ENCODE measurements at regions not wholly inside any gene's neighbourhood (a gene's known extent, or its start where the extent isn't known, plus 50 kb on each side); places are given as distances from the start of the nearest gene placed in this dataset.

DNA sequence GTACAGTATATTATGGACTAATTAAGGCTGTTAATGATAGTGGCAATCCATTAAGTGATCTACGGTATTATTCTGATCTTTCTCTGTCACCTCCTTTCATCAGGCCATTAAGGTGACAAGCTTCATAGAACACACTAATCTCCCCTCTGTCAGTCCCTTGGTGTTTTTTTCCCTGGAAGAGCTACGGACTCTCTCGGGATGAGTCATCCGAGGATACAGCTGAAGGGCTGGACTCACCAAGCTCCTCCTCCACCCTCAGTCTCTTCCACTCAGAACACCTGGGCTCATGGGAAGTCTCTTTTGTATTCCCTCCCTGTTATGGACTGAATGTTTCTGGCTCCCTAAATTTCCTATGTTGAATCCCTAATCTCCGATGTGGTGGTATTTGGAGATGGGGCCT lies 69.8 kb upstream of the PLXNA4 start:
- Histone ChIP-seq H3K36me3 (ENCODE audit: insufficient read depth) (no peaks in the 10 kb centered on the region), H3K79me2 (ENCODE audit: insufficient read depth, low read depth) (no peaks in the 10 kb centered on the region), H2AFZ (ENCODE audit: low read depth) (no peak overlapping the region), H3K4me2 (no peak overlapping the region), H3K27me3 (ENCODE audit: insufficient read depth, low read depth) (no peaks in the 10 kb centered on the region), H4K20me1 (ENCODE audit: insufficient read depth) (no peaks in the 10 kb centered on the region), H3K4me3 (IDR thresholded peaks at IDR 0.05; ENCODE audit: insufficient read depth, low read depth, low read length) (no peak overlapping the region), H3K27ac (no peak overlapping the region), H3K4me1 (ENCODE audit: low read depth, poor library complexity, severe bottlenecking) (no peaks in the 10 kb centered on the region), H3K9ac (no peak overlapping the region)
- TF ChIP-seq, protein P1, sequence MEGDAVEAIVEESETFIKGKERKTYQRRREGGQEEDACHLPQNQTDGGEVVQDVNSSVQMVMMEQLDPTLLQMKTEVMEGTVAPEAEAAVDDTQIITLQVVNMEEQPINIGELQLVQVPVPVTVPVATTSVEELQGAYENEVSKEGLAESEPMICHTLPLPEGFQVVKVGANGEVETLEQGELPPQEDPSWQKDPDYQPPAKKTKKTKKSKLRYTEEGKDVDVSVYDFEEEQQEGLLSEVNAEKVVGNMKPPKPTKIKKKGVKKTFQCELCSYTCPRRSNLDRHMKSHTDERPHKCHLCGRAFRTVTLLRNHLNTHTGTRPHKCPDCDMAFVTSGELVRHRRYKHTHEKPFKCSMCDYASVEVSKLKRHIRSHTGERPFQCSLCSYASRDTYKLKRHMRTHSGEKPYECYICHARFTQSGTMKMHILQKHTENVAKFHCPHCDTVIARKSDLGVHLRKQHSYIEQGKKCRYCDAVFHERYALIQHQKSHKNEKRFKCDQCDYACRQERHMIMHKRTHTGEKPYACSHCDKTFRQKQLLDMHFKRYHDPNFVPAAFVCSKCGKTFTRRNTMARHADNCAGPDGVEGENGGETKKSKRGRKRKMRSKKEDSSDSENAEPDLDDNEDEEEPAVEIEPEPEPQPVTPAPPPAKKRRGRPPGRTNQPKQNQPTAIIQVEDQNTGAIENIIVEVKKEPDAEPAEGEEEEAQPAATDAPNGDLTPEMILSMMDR (conservative IDR thresholded peaks at IDR 0.05; ENCODE audit: low read depth, low read length), result no peak

DNA sequence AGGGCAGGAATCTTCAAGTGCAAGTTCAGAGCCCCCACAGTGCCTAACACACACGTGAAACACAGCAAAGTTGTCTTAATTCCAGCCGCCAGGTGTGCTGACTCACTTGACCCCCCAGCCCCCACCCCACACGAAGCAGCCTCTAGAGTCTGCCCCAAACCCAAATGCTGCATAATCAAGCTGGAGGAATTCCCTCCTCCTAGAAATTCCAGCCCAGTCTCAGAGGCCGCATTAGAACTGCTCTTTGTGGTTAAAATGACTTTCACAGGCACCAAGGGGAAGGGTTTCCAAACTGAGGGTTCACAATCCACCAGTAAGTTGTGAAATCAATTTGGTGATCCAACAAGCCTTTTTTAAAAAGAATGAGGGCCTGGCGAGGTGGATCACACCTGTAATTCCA lies 67.0 kb upstream of the PLXNA4 start:
- no peak overlapping the region for H3K9ac ChIP-seq
- H3K4me2 ChIP-seq, result no peak overlapping the region
- H3K27ac ChIP-seq, result no peak overlapping the region
- H3K36me3 ChIP-seq (ENCODE audit: insufficient read depth), result no peaks in the 10 kb centered on the region
- TF ChIP-seq, protein P1 (conservative IDR thresholded peaks at IDR 0.05; ENCODE audit: low read depth, low read length), result no peak
- H4K20me1 ChIP-seq (ENCODE audit: insufficient read depth), result no peaks in the 10 kb centered on the region
- H3K4me3 ChIP-seq (IDR thresholded peaks at IDR 0.05; ENCODE audit: insufficient read depth, low read depth, low read length), result no peak overlapping the region
- H2AFZ ChIP-seq (ENCODE audit: low read depth), result no peak overlapping the region
- H3K79me2 ChIP-seq (ENCODE audit: insufficient read depth, low read depth), result no peaks in the 10 kb centered on the region
- H3K27me3 ChIP-seq (ENCODE audit: insufficient read depth, low read depth), result no peaks in the 10 kb centered on the region
- no peaks in the 10 kb centered on the region for H3K4me1 ChIP-seq (ENCODE audit: low read depth, poor library complexity, severe bottlenecking)

DNA sequence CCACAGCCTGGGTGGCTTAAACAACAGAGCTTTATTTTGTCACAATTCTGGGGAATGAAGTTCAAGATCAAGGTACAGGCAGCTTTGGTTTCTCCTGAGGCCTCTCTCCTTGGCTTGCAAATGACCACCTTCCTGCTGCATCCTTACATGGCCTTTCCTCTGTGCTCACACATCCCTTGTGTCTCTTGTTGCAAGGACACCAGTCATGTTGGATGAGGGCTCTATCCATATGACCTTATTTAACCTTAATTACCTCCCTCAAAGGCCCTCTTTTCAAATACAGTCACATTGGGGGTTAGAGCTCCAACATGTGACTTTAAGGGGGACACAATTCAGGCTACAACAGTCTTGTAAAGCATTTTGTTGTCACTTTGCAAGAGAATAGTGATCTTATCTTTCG lies 65.0 kb upstream of the PLXNA4 start:
- H3K4me3 ChIP-seq (IDR thresholded peaks at IDR 0.05; ENCODE audit: insufficient read depth, low read depth, low read length), result no peak overlapping the region
- TF ChIP-seq, protein P1 (conservative IDR thresholded peaks at IDR 0.05; ENCODE audit: low read depth, low read length), result no peak
- no peak overlapping the region for H3K27ac ChIP-seq
- no peaks in the 10 kb centered on the region for H3K4me1 ChIP-seq (ENCODE audit: low read depth, poor library complexity, severe bottlenecking)
- no peaks in the 10 kb centered on the region for H3K36me3 ChIP-seq (ENCODE audit: insufficient read depth)
- H4K20me1 ChIP-seq (ENCODE audit: insufficient read depth), result no peaks in the 10 kb centered on the region
- H3K4me2 ChIP-seq, result no peak overlapping the region
- no peak overlapping the region for H2AFZ ChIP-seq (ENCODE audit: low read depth)
- no peaks in the 10 kb centered on the region for H3K79me2 ChIP-seq (ENCODE audit: insufficient read depth, low read depth)
- no peaks in the 10 kb centered on the region for H3K27me3 ChIP-seq (ENCODE audit: insufficient read depth, low read depth)
- H3K9ac ChIP-seq, result no peak overlapping the region

DNA sequence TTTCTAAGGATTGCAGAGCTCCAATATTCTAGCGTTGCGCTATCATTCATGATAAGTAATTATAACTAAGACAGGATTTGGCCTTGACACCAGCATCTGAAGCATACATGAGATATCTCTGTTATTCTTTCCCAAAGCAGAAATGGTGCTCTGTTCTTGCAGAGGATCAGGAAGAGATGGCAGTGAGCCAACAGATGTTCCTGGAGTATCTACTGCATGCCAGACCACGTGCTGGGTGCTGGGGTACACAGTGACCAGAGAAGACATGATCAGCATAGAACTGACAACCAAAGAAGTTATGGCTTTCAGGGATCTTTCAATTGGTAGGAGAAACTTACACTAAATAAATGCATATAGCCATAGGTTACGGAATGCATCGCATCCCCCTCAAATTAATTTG lies 63.7 kb upstream of the PLXNA4 start:
- TF ChIP-seq, protein P1 (conservative IDR thresholded peaks at IDR 0.05; ENCODE audit: low read depth, low read length), result no peak
- Histone ChIP-seq H3K4me2 (no peak overlapping the region), H3K36me3 (ENCODE audit: insufficient read depth) (no peaks in the 10 kb centered on the region), H3K27me3 (ENCODE audit: insufficient read depth, low read depth) (no peaks in the 10 kb centered on the region), H3K79me2 (ENCODE audit: insufficient read depth, low read depth) (no peaks in the 10 kb centered on the region), H3K9ac (no peak overlapping the region), H3K4me3 (IDR thresholded peaks at IDR 0.05; ENCODE audit: insufficient read depth, low read depth, low read length) (no peak overlapping the region), H3K4me1 (ENCODE audit: low read depth, poor library complexity, severe bottlenecking) (no peaks in the 10 kb centered on the region), H4K20me1 (ENCODE audit: insufficient read depth) (no peaks in the 10 kb centered on the region), H3K27ac (no peak overlapping the region), H2AFZ (ENCODE audit: low read depth) (no peak overlapping the region)

DNA sequence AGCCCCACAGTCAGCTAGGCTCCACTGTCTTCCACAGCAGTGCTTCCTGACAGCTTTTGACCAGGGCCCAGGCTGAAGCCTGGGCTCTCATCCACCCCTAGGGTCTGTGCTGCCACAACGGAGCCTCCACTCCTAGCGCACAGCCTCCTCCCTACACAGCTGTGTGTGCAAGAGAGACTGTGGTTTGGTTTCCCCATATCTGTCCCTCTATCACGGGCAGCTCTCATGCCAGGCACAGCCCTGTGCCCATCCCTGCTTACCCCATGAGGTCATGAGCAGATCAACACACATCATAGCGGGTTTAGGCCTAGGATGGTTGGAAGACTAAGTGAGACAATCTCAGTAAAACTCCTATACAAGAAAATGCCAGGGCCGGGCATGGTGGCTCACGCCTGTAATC lies 61.7 kb upstream of the PLXNA4 start:
- H3K4me2 ChIP-seq, result no peak overlapping the region
- H3K4me1 ChIP-seq (ENCODE audit: low read depth, poor library complexity, severe bottlenecking), result no peaks in the 10 kb centered on the region
- H3K79me2 ChIP-seq (ENCODE audit: insufficient read depth, low read depth), result no peaks in the 10 kb centered on the region
- no peak overlapping the region for H3K27ac ChIP-seq
- H3K27me3 ChIP-seq (ENCODE audit: insufficient read depth, low read depth), result no peaks in the 10 kb centered on the region
- no peak overlapping the region for H3K9ac ChIP-seq
- H2AFZ ChIP-seq (ENCODE audit: low read depth), result no peak overlapping the region
- TF ChIP-seq, protein P1 (conservative IDR thresholded peaks at IDR 0.05; ENCODE audit: low read depth, low read length), result no peak
- H4K20me1 ChIP-seq (ENCODE audit: insufficient read depth), result no peaks in the 10 kb centered on the region
- H3K4me3 ChIP-seq (IDR thresholded peaks at IDR 0.05; ENCODE audit: insufficient read depth, low read depth, low read length), result no peak overlapping the region
- no peaks in the 10 kb centered on the region for H3K36me3 ChIP-seq (ENCODE audit: insufficient read depth)
